Gastroesophageal sphincter (tissue), 3 donors: ENCODE measurements at regions not wholly inside any gene's neighbourhood (a gene's known extent, or its start where the extent isn't known, plus 50 kb on each side); places are given as distances from the start of the nearest gene placed in this dataset.

Experiments used
- CTCF ChIP-seq, 4 experiments: fragments of 200-600 bp in 2 of 4; fragments of 450-650 bp in 2 of 4; sonication (generic) in 1 of 4; IDR thresholded peaks; one replicate each; pipeline ENCODE4 v1.5.1; 2017 to 2019; ENCODE audit warnings: antibody characterized with exemption in 4 of 4, mild to moderate bottlenecking in 2 of 4, moderate library complexity in 2 of 4
- POLR2AphosphoS5 ChIP-seq: sonication (generic); formaldehyde crosslinking; IDR thresholded peaks from one replicate; pipeline ENCODE4 v1.6.1; 2017; ENCODE audit warnings: antibody characterized with exemption

GRCh38 chr2:55810622-55811020, 113.0 kb downstream of the EFEMP1 start:
- no peak for TF ChIP-seq CTCF (IDR thresholded peaks at IDR 0.05)
- TF ChIP-seq POLR2AphosphoS5, result no peak
